ENCODE measurements at regions not wholly inside any gene's neighbourhood (a gene's known extent, or its start where the extent isn't known, plus 50 kb on each side); places are given as distances from the start of the nearest gene placed in this dataset.

DNA sequence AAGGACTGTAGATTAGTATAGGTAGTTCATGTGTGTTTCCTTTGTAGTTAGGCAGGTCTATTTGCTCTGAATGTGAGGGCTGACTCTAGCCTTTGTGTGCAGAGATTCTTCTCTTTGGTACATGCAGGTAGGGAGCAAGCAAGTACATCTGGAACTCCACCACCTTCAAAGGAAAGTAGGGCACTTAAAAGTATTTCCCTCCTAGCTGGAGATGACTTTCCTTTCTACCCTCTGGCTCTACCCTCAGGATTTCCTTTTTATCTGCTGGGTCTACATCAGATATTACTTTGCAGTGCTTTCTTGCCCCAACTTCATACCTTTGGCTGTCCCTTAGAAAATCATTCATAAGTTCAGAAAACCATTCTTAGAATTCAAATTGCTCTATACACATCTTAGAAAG, 91.7 kb upstream of the HIVEP3 start:
- H3K27ac ChIP-seq (ENCODE audit: low read depth in 1 of 2, low read length in 1 of 2) = no peak overlapping the region
- DNase-seq = no peak
- H3K36me3 ChIP-seq (ENCODE audit: control insufficient read depth in 4 of 4, insufficient read depth in 4 of 4, low read length in 4 of 4) = no peaks in the 10 kb centered on the region
- H3K27me3 ChIP-seq (ENCODE audit: control insufficient read depth in 3 of 3, insufficient read depth in 3 of 3, low read length in 2 of 3) = no peaks in the 10 kb centered on the region
- H3K4me1 ChIP-seq (ENCODE audit: control insufficient read depth in 5 of 5, insufficient read depth in 5 of 5, low read length in 5 of 5) = peaks cover 0 to 23% (median 2%) of the 10 kb centered on the region in 5 donors
- TF ChIP-seq CTCF (IDR thresholded peaks at IDR 0.05; ENCODE audit: control extremely low read depth, extremely low read depth) = no peak
- H3K4me3 ChIP-seq = no peak overlapping the region
- H3K9me3 ChIP-seq (ENCODE audit: control insufficient read depth in 4 of 4, insufficient read depth in 3 of 4, low read length in 3 of 4) = no peaks in the 10 kb centered on the region
- no peak overlapping the region for H3K9ac ChIP-seq (ENCODE audit: insufficient read depth in 1 of 2, low read length in 2 of 2)
- no peak for ATAC-seq (ENCODE audit: insufficient read depth, low FRiP score)

DNA sequence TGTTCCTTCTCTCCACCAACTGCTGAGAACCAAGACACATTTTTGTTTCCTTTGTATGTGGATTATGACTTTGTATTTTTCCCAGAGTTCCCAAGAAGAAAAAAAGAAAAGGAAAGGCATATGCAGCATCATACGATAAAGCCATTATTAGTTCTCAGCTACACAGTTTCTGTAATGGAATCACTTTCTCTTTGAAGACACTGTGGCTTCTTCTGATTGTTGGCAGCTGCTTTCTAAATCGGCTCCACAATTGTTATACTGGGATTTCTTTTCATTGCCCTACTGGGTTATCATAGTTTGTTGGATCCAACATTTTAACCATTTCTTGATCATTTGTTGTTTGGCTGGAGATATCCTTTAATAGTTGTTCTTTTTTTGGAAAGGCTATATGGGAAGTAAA, 89.5 kb upstream of the HIVEP3 start:
- Histone ChIP-seq H3K9ac (ENCODE audit: insufficient read depth in 1 of 2, low read length in 2 of 2) (no peak overlapping the region), H3K36me3 (ENCODE audit: control insufficient read depth in 4 of 4, insufficient read depth in 4 of 4, low read length in 4 of 4) (no peaks in the 10 kb centered on the region), H3K27ac (ENCODE audit: low read depth in 1 of 2, low read length in 1 of 2) (no peak overlapping the region), H3K4me1 (ENCODE audit: control insufficient read depth in 5 of 5, insufficient read depth in 5 of 5, low read length in 5 of 5) (peaks cover 0 to 13% (median 2%) of the 10 kb centered on the region in 5 donors), H3K9me3 (ENCODE audit: control insufficient read depth in 4 of 4, insufficient read depth in 3 of 4, low read length in 3 of 4) (no peaks in the 10 kb centered on the region), H3K4me3 (no peak overlapping the region), H3K27me3 (ENCODE audit: control insufficient read depth in 3 of 3, insufficient read depth in 3 of 3, low read length in 2 of 3) (no peaks in the 10 kb centered on the region)
- DNase-seq (peak in 2 of 3 donors; percentile 43 to 47), ATAC-seq (ENCODE audit: insufficient read depth, low FRiP score) (no peak)
- TF ChIP-seq CTCF (IDR thresholded peaks at IDR 0.05; ENCODE audit: control extremely low read depth, extremely low read depth) = no peak
- 54 to 80% methylated on average over 2 of the region's 2 CpGs for WGBS, 2 donors

DNA sequence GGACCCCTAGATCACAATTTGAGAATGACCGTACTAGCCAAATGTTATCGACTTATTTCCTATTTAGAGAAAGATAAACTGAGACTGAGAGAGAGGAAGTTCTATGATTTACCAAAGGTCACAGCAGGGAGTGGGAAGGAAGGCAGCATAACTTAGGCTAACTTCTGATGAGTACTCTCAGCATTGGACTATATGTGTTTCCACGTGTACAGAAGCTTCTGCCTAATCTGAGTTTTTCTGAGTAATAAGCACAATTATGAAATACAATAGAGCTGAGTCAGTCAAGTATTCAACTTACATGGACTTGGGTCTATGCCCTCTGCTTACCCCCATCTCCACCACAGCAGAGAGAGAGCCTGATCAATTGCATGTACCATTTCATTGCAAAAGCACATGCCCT, 88.1 kb upstream of the HIVEP3 start:
- Histone ChIP-seq H3K4me3 (no peak overlapping the region), H3K4me1 (ENCODE audit: control insufficient read depth in 5 of 5, insufficient read depth in 5 of 5, low read length in 5 of 5) (peaks cover 0 to 10% (median 2%) of the 10 kb centered on the region in 5 donors), H3K36me3 (ENCODE audit: control insufficient read depth in 4 of 4, insufficient read depth in 4 of 4, low read length in 4 of 4) (no peaks in the 10 kb centered on the region), H3K9me3 (ENCODE audit: control insufficient read depth in 4 of 4, insufficient read depth in 3 of 4, low read length in 3 of 4) (no peaks in the 10 kb centered on the region), H3K27me3 (ENCODE audit: control insufficient read depth in 3 of 3, insufficient read depth in 3 of 3, low read length in 2 of 3) (no peaks in the 10 kb centered on the region), H3K9ac (ENCODE audit: insufficient read depth in 1 of 2, low read length in 2 of 2) (no peak overlapping the region), H3K27ac (ENCODE audit: low read depth in 1 of 2, low read length in 1 of 2) (no peak overlapping the region)
- 49 to 88% methylated on average over 3 of the region's 3 CpGs for WGBS, 2 donors
- DNase-seq (no peak), ATAC-seq (ENCODE audit: insufficient read depth, low FRiP score) (no peak)
- no peak for TF ChIP-seq CTCF (IDR thresholded peaks at IDR 0.05; ENCODE audit: control extremely low read depth, extremely low read depth)

DNA sequence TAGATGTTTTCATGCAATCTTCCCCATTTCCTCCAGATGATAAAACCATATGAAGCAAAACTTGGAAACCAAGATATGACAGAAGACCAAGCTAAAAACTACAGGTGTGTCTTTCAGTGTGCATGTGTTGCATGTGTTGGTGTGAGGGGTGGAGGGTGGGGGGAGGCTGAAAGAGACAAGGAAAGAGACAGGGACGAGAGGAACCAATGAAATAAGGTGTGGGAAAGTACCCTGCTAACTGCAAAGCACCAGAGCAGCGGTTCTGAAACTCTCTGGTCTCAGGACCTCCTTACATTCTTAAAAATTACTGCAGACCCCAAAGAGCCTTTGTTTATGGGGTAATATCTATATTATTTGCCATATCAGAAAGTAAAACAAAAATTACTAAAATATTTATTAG, 87.4 kb upstream of the HIVEP3 start:
- Histone ChIP-seq H3K9ac (ENCODE audit: insufficient read depth in 1 of 2, low read length in 2 of 2) (no peak overlapping the region), H3K9me3 (ENCODE audit: control insufficient read depth in 4 of 4, insufficient read depth in 3 of 4, low read length in 3 of 4) (no peaks in the 10 kb centered on the region), H3K27me3 (ENCODE audit: control insufficient read depth in 3 of 3, insufficient read depth in 3 of 3, low read length in 2 of 3) (no peaks in the 10 kb centered on the region), H3K4me1 (ENCODE audit: control insufficient read depth in 5 of 5, insufficient read depth in 5 of 5, low read length in 5 of 5) (peaks cover 0 to 10% (median 2%) of the 10 kb centered on the region in 5 donors), H3K27ac (ENCODE audit: low read depth in 1 of 2, low read length in 1 of 2) (no peak overlapping the region), H3K4me3 (no peak overlapping the region), H3K36me3 (ENCODE audit: control insufficient read depth in 4 of 4, insufficient read depth in 4 of 4, low read length in 4 of 4) (no peaks in the 10 kb centered on the region)
- no peak for DNase-seq
- no peak for ATAC-seq (ENCODE audit: insufficient read depth, low FRiP score)
- WGBS, 2 donors = 84 to 92% methylated on average over 2 of the region's 2 CpGs
- TF ChIP-seq CTCF (IDR thresholded peaks at IDR 0.05; ENCODE audit: control extremely low read depth, extremely low read depth) = no peak
